ENCODE measurements at regions not wholly inside any gene's neighbourhood (a gene's known extent, or its start where the extent isn't known, plus 50 kb on each side); places are given as distances from the start of the nearest gene placed in this dataset.

GRCh38 chr3:105997800-105998526, 129.2 kb upstream of the CBLB start:
- Histone ChIP-seq H3K4me2 (ENCODE audit: insufficient read depth, low read length) (no peak overlapping the region), H3K4me1 (ENCODE audit: insufficient read depth, low read length) (no peaks in the 10 kb centered on the region), H3K36me3 (ENCODE audit: insufficient read depth, low read length) (no peaks in the 10 kb centered on the region), H3K9me3 (ENCODE audit: insufficient read depth, low read length, severe bottlenecking) (peaks cover 2% of the 10 kb centered on the region), H3K27ac (ENCODE audit: low read length) (no peak overlapping the region), H3K27me3 (ENCODE audit: insufficient read depth, low read length, poor library complexity) (no peaks in the 10 kb centered on the region), H3K79me2 (ENCODE audit: insufficient read depth, low read length) (no peaks in the 10 kb centered on the region), H3K9ac (ENCODE audit: low read depth, low read length) (no peak overlapping the region), H2AFZ (ENCODE audit: low read depth, low read length) (no peak overlapping the region), H4K20me1 (ENCODE audit: insufficient read depth, low read length) (no peaks in the 10 kb centered on the region), H3K4me3 (ENCODE audit: low read depth in 1 of 2, low read length in 2 of 2) (no peak overlapping the region)
- TF ChIP-seq EZH2 (IDR thresholded peaks at IDR 0.05; ENCODE audit: borderline replicate concordance, low read depth, low read length, severe bottlenecking) (no peak), CTCF (IDR thresholded peaks at IDR 0.05; ENCODE audit: borderline replicate concordance, extremely low read depth, low read length, poor library complexity, severe bottlenecking) (no peak)
- ATAC-seq (ENCODE audit: insufficient read depth, low read depth) (0 out of 3 replicates have a peak, but pooled peaks have one; percentile 14), DNase-seq (no peak)

GRCh38 chr3:105999856-106000255, 131.0 kb upstream of the CBLB start:
- Histone ChIP-seq H3K27ac (ENCODE audit: low read length) (no peak overlapping the region), H3K36me3 (ENCODE audit: insufficient read depth, low read length) (no peaks in the 10 kb centered on the region), H3K9ac (ENCODE audit: low read depth, low read length) (no peak overlapping the region), H4K20me1 (ENCODE audit: insufficient read depth, low read length) (no peaks in the 10 kb centered on the region), H2AFZ (ENCODE audit: low read depth, low read length) (no peak overlapping the region), H3K79me2 (ENCODE audit: insufficient read depth, low read length) (no peaks in the 10 kb centered on the region), H3K4me1 (ENCODE audit: insufficient read depth, low read length) (no peaks in the 10 kb centered on the region), H3K9me3 (ENCODE audit: insufficient read depth, low read length, severe bottlenecking) (peaks cover 2% of the 10 kb centered on the region), H3K4me3 (ENCODE audit: low read depth in 1 of 2, low read length in 2 of 2) (no peak overlapping the region), H3K27me3 (ENCODE audit: insufficient read depth, low read length, poor library complexity) (no peaks in the 10 kb centered on the region), H3K4me2 (ENCODE audit: insufficient read depth, low read length) (no peak overlapping the region)
- ATAC-seq (ENCODE audit: insufficient read depth, low read depth): no peak
- DNase-seq: no peak
- no peak for TF ChIP-seq EZH2 (IDR thresholded peaks at IDR 0.05; ENCODE audit: borderline replicate concordance, low read depth, low read length, severe bottlenecking)
- no peak for TF ChIP-seq CTCF (IDR thresholded peaks at IDR 0.05; ENCODE audit: borderline replicate concordance, extremely low read depth, low read length, poor library complexity, severe bottlenecking)

- no peaks in the 10 kb centered on the region for H3K79me2 ChIP-seq (ENCODE audit: insufficient read depth, low read length)
- no peak overlapping the region for H3K4me2 ChIP-seq (ENCODE audit: insufficient read depth, low read length)
- no peak overlapping the region for H2AFZ ChIP-seq (ENCODE audit: low read depth, low read length)
- no peak overlapping the region for H3K9ac ChIP-seq (ENCODE audit: low read depth, low read length)
- H4K20me1 ChIP-seq (ENCODE audit: insufficient read depth, low read length): no peaks in the 10 kb centered on the region
- no peaks in the 10 kb centered on the region for H3K27me3 ChIP-seq (ENCODE audit: insufficient read depth, low read length, poor library complexity)
- no peak for ATAC-seq (ENCODE audit: insufficient read depth, low read depth)
- no peaks in the 10 kb centered on the region for H3K36me3 ChIP-seq (ENCODE audit: insufficient read depth, low read length)
- TF ChIP-seq CTCF (IDR thresholded peaks at IDR 0.05; ENCODE audit: borderline replicate concordance, extremely low read depth, low read length, poor library complexity, severe bottlenecking): no peak
- no peak for TF ChIP-seq EZH2 (IDR thresholded peaks at IDR 0.05; ENCODE audit: borderline replicate concordance, low read depth, low read length, severe bottlenecking)
- peaks cover 2% of the 10 kb centered on the region for H3K9me3 ChIP-seq (ENCODE audit: insufficient read depth, low read length, severe bottlenecking)
- H3K4me1 ChIP-seq (ENCODE audit: insufficient read depth, low read length): no peaks in the 10 kb centered on the region
- H3K27ac ChIP-seq (ENCODE audit: low read length): no peak overlapping the region
- H3K4me3 ChIP-seq (ENCODE audit: low read depth in 1 of 2, low read length in 2 of 2): no peak overlapping the region
- no peak for DNase-seq
Observed at GRCh38 chr3:106001923-106002322, 133.1 kb upstream of the CBLB start.
